Upper lobe of left lung (tissue), 4 donors: ENCODE measurements at regions not wholly inside any gene's neighbourhood (a gene's known extent, or its start where the extent isn't known, plus 50 kb on each side); places are given as distances from the start of the nearest gene placed in this dataset.

Experiments
- POLR2A ChIP-seq, 4 donors: fragments of 450-650 bp; IDR thresholded peaks; one replicate each; pipeline ENCODE4 v1.5.1; 2016 to 2017; ENCODE audit warnings: antibody characterized with exemption in 4 of 4, mild to moderate bottlenecking in 2 of 4
- POLR2AphosphoS5 ChIP-seq, 2 donors: sonication (generic); formaldehyde crosslinking; IDR thresholded peaks; one replicate each; pipeline ENCODE4 v1.5.1; 2017; ENCODE audit warnings: antibody characterized with exemption in 2 of 2
- TF ChIP-seq, protein P1 (sequence below), 6 experiments: fragments of 450-650 bp in 4 of 6; fragments of 200-600 bp in 2 of 6; sonication (generic) in 2 of 6; IDR thresholded peaks; one replicate each; pipeline ENCODE4 v1.5.1; 2016 to 2019; ENCODE audit warnings: antibody characterized with exemption in 6 of 6

DNA sequence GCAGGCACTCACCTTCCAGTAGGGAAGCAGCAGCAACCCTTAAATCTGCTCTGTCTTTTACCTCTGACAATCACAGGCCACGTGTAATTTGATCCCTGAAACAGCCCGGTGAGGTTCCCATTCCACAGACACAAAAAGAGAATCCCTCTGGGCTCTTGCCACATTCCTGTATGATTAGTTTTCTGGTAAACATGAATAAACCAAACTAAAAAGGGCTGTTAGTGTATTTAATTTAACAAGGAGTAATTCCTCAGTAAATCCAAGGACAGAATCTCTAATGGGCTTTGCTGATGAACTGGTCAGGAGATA is 186.9 kb downstream of the FAM43A start:
- no peak for TF ChIP-seq POLR2A (IDR thresholded peaks at IDR 0.05)
- TF ChIP-seq, protein P1, sequence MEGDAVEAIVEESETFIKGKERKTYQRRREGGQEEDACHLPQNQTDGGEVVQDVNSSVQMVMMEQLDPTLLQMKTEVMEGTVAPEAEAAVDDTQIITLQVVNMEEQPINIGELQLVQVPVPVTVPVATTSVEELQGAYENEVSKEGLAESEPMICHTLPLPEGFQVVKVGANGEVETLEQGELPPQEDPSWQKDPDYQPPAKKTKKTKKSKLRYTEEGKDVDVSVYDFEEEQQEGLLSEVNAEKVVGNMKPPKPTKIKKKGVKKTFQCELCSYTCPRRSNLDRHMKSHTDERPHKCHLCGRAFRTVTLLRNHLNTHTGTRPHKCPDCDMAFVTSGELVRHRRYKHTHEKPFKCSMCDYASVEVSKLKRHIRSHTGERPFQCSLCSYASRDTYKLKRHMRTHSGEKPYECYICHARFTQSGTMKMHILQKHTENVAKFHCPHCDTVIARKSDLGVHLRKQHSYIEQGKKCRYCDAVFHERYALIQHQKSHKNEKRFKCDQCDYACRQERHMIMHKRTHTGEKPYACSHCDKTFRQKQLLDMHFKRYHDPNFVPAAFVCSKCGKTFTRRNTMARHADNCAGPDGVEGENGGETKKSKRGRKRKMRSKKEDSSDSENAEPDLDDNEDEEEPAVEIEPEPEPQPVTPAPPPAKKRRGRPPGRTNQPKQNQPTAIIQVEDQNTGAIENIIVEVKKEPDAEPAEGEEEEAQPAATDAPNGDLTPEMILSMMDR (IDR thresholded peaks at IDR 0.05), result no peak
- no peak for TF ChIP-seq POLR2AphosphoS5 (IDR thresholded peaks at IDR 0.05)
